Fibroblast of villous mesenchyme (primary cell): ENCODE measurements at regions not wholly inside any gene's neighbourhood (a gene's known extent, or its start where the extent isn't known, plus 50 kb on each side); places are given as distances from the start of the nearest gene placed in this dataset.

Experiments used
- DNase-seq: peaks from one replicate; pipeline ENCODE4 v3.0.0-alpha.2; 2010; ENCODE audit warnings: low read depth
- H3K4me3 ChIP-seq: 2 replicates; pipeline ENCODE4 v1.5.1; 2011; ENCODE audit warnings: low read depth, mild to moderate bottlenecking, low read length
- TF ChIP-seq, protein P1 (sequence below): IDR thresholded peaks from 2 replicates; pipeline ENCODE4 v1.5.1; 2012; ENCODE audit warnings: low read depth, mild to moderate bottlenecking, low read length; ENCODE audit not compliant: insufficient read depth

DNA sequence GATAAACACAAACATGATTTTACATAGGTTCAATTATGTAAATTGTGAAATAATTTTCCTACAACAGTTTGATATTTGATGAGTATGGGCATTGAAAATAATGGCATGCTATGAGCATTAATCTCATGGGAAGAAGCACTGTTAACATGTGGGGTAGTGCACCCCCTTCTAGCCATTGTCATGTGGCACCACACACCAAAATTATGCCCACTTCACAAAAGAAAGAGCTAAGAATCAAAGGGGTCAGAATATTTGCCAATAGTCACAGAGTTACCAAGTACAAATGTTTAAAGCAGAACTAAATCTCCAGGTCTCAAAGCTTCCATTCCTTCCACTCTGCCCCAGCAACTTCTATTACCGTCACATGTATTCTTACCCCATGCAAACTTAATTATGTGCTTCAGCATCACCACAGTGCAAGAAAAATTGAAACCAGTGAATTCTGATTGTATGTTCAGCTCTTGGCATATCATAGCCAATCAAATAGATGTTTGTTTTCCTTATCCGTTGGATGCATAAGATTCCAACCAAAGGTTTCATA, 1273.8 kb downstream of the FAM181B start:
- no peak for DNase-seq
- TF ChIP-seq, protein P1, sequence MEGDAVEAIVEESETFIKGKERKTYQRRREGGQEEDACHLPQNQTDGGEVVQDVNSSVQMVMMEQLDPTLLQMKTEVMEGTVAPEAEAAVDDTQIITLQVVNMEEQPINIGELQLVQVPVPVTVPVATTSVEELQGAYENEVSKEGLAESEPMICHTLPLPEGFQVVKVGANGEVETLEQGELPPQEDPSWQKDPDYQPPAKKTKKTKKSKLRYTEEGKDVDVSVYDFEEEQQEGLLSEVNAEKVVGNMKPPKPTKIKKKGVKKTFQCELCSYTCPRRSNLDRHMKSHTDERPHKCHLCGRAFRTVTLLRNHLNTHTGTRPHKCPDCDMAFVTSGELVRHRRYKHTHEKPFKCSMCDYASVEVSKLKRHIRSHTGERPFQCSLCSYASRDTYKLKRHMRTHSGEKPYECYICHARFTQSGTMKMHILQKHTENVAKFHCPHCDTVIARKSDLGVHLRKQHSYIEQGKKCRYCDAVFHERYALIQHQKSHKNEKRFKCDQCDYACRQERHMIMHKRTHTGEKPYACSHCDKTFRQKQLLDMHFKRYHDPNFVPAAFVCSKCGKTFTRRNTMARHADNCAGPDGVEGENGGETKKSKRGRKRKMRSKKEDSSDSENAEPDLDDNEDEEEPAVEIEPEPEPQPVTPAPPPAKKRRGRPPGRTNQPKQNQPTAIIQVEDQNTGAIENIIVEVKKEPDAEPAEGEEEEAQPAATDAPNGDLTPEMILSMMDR: no peak
- no peak overlapping the region for H3K4me3 ChIP-seq

DNA sequence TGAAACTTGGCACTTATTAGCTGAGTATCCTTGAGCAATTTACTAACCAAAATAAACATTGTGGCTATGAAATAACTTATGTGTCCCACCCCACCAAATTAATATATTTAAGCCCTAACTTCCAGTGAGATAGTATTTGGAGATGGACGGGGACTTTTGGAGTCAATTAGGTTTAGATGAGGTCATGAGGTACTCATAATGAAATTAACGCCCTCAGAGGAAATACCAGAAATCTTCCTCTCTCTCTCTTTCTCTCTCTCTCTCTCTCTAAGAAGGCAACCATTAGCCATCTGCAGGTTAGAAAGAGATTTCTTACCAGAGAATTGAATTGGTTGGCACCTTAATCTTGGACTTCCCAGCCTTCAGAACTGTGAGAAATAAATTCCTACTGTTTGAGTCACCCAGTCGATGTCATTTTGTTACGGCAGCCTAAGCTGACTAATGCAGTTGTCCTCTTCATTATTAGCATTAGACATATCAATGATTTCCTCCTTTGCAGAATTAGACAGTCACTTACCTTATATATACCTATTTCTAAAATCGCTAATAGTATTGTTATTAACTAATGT, 1284.0 kb downstream of the FAM181B start:
- no peak for DNase-seq
- no peak overlapping the region for H3K4me3 ChIP-seq
- TF ChIP-seq, protein P1: no peak

DNA sequence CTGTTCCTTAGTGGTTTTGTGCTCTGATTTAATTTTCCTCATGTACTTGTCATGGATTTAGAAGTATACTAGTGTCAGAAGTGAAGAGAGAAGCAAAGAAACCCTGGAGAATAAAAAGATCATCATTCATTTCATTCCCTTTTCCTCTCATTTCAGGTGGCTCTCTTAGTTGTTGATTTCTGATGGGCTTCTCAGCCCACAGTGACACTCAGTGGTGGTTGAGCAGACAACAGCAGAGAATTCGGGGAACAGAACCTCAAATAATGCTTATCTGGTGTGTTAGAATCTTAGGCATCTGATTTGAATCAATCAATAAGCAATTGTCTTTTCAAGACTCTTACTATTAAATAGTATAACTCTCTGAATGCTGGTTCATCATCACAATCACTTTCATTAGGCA, 1289.4 kb downstream of the FAM181B start:
- no peak overlapping the region for H3K4me3 ChIP-seq
- DNase-seq: no peak
- TF ChIP-seq, protein P1: no peak

DNA sequence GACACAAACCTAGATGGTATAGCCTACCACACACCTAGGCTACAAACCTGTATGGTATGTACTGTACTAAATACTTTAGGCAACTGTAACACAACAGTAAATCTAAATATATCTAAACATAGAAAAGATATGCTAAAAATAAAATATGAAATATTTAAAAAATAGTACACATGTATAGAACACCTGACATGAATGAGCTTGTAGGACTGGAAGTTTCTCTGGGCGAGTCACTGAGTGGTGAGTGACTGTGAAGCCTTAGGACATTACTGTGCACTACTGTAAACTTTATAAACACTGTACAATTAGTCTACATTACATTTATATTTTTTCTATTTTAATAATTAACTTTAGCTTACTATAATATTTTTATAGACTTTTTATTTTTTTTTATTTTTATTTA, 1301.3 kb downstream of the FAM181B start:
- H3K4me3 ChIP-seq: no peak overlapping the region
- DNase-seq: no peak
- TF ChIP-seq, protein P1: no peak

DNA sequence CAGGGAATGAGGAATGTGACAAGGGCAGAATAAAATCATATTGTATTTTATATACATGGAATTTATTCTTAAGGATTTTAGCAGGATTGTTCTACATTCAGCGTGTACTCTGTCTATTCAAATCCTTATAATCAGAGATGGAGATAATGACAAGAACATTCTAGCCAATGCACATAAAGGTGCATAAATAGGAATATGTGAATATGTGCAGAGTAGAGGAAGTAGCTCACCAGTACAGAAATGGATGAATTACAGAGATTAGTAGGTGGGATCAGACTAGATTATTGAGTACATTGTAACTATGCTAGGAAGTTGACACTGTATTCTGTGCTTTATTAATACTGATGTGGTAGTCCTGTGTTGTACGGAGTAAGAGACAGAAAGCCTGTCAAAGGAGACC, 1308.8 kb downstream of the FAM181B start:
- H3K4me3 ChIP-seq: no peak overlapping the region
- no peak for DNase-seq
- TF ChIP-seq, protein P1: no peak

DNA sequence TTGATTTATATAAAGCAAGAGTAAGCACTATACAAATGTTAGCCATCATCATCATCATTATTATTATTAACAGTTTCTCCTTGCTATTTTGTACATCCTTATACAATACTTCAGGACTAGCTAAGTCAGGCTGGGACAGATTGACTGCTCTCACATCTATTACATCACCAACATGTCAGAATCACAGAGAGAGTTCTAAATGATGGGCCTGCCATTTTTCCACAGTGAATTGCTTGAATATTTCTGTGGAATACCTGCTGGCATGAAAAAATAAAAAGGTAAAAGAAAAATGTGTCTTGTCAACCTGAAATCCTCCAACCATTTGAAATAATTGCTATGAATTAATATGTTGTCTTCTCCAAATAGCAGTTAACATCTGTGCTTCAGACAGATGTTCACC, 1311.3 kb downstream of the FAM181B start:
- DNase-seq: no peak
- TF ChIP-seq, protein P1: no peak
- no peak overlapping the region for H3K4me3 ChIP-seq
